ENCODE measurements at regions not wholly inside any gene's neighbourhood (a gene's known extent, or its start where the extent isn't known, plus 50 kb on each side); places are given as distances from the start of the nearest gene placed in this dataset.

DNA sequence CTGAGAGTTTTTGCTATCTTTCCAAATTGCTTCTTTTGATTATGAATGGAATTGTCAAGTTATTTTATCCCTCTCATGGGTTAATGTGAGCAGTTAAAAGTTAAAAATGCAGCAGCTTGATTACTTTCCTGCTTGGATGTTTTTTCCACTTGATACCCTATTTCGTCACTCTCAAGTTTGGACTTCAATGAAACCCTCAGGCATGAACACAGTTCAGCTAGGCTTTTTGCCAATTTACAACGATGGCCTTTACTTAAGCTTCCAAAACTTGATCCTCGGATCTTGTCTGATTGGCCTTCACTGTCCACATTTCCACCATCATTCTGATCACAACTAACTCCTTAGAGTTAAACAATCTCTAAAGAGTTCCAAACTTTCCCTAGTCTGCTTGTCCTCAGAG, 752.4 kb upstream of the PRMT6 start:
- no peak for TF ChIP-seq EZH2phosphoT487 (IDR thresholded peaks at IDR 0.05; ENCODE audit: low read depth, severe bottlenecking, unreplicated experiment)
- TF ChIP-seq, protein P1, sequence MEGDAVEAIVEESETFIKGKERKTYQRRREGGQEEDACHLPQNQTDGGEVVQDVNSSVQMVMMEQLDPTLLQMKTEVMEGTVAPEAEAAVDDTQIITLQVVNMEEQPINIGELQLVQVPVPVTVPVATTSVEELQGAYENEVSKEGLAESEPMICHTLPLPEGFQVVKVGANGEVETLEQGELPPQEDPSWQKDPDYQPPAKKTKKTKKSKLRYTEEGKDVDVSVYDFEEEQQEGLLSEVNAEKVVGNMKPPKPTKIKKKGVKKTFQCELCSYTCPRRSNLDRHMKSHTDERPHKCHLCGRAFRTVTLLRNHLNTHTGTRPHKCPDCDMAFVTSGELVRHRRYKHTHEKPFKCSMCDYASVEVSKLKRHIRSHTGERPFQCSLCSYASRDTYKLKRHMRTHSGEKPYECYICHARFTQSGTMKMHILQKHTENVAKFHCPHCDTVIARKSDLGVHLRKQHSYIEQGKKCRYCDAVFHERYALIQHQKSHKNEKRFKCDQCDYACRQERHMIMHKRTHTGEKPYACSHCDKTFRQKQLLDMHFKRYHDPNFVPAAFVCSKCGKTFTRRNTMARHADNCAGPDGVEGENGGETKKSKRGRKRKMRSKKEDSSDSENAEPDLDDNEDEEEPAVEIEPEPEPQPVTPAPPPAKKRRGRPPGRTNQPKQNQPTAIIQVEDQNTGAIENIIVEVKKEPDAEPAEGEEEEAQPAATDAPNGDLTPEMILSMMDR (IDR thresholded peaks at IDR 0.05; ENCODE audit: poor library complexity): no peak
- no peak for TF ChIP-seq EZH2 (IDR thresholded peaks at IDR 0.05; ENCODE audit: borderline replicate concordance)
